HG02943 (cell line): ENCODE measurements at regions not wholly inside any gene's neighbourhood (a gene's known extent, or its start where the extent isn't known, plus 50 kb on each side); places are given as distances from the start of the nearest gene placed in this dataset.
"Not testable (repeated sequence)": the region's sequence is repeated elsewhere in the genome, so short reads cannot be mapped to it uniquely, and the experiment has no call there.

Experiments
- ATAC-seq: cut with Tn5 transposase; IDR thresholded peaks from one replicate; pipeline ENCODE4 v1.9.1; 2021; ENCODE audit warnings: mild to moderate bottlenecking, low read depth, moderate library complexity; ENCODE audit not compliant: unreplicated experiment

DNA sequence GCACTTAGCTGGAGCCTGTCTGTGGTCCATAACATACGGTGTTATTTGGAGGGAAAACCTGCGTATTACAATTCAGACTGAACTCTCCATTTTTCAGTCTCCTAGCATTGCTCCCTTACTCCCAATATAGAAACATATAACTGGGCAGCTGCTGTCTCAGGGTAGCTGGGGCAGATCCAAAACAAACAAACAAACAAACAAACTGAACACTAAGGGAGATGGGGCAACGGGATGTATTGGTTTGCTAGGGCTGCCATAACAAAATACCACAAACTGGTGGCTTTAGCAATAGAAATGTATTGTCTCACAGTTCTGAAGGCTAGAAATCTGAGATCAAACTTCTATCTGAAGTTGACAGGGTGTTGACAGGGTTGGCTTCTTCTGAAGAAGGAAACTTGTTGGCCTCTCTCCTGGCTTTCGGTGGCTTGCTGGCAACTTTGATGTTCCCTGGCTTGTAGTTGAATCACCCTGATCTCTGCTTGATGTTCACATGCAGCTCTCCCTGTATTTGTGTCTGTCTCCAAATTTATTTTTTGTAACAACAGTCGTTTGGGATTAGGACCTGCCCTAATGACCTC is 329.3 kb upstream of the ZNF804A start:
- ATAC-seq, result no peak

DNA sequence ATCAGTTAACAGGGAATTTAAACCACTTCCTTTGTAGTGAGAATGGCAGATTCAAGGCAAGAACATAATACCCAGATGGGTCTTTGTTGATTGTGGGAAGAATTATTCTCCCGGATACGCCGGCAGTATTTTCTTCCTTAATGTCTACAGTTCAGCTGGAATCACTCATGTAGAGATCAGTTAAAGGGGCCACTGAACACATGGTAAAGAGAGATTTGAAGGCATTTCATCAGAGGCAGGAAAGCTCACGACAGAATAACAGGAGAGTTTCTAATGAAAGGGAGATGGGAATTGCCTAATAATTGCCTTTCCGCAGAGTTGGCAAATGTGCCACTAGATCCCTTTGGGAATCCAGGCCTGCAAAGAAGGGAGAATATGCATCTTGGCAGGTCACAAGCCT is 327.7 kb upstream of the ZNF804A start:
- no peak for ATAC-seq

DNA sequence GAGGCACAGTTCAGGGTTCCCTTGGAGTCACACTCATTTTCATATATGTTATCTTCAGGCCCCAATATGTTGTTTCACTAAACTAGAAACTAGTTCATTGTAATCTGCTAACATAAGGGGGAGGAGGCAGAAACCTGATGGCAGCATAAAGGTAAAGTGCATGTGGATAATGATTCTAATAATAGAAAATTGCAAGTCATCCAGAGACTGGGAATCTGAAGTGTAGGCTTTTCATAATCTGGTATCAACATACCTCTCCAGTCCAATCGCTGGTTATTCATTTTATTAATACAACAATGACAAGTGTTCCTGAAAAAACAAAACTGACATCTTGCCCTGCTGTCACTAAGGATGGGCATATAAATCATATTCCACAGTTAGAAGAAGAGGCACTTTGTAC is 326.3 kb upstream of the ZNF804A start:
- no peak for ATAC-seq

DNA sequence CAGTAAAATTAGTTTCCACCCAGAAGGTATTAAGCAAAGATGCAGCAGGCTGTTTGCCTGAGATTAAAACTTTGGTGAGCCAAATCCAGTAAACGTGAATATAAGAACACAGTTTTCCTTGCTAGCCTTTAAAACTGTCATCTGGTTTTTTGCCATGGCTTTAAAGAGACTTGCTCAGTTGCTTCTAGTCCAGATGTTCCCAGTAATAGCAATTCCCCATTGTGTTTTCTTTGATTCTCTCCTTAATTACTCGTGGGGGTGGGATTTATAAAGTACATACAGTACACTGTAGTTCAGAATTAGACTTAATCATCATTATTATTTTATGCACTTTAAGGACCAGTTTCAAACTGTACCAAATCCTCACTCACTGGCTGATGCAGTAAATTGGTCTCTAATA is 303.5 kb upstream of the ZNF804A start:
- no peak for ATAC-seq

DNA sequence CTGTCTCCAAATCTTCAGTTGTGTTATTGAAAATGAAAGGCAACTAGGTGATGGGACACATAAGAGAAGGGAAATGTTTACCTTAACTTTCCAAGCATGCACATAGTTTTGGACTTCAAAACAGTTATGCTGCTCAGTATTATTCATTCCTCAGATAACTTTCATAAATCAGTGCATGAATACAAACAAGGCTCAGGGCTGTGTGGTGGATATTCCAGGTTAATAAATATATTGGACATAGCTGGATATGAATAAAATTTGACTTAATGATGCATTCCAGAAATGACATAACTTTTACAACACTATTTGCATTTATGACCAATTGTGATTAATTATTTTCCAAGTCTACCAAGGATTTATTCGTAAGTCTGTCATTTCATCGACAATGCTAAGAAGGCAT is 301.2 kb upstream of the ZNF804A start:
- no peak for ATAC-seq

GRCh38 chr2:184302506-184302905 is 295.8 kb upstream of the ZNF804A start:
- no peak for ATAC-seq

GRCh38 chr2:184304006-184304405 is 294.3 kb upstream of the ZNF804A start:
- no peak for ATAC-seq

GRCh38 chr2:184305105-184305504 is 293.2 kb upstream of the ZNF804A start:
- ATAC-seq, result no peak

- no peak for ATAC-seq
These were observed 289.6 kb upstream of the ZNF804A start for GRCh38 chr2:184308706-184309105.

DNA sequence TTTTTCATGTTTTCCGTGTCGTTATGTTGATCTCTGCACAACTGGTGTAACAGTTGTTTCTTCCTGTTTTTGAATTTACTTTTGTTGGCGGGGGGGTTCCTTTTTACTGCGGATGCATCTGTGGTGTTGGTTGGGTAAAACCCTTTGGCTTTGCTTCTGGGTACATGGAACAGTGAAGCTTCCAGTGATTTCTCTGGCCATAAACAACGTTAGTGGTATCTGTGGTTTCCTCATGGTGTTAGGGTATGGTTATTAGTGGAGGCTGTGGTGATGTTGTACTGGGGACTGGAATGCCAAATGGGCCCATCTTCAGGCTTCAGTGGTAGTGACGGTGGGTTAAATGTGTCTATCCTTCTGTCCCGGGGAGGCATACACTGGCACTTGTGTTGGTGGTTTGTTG is 285.4 kb upstream of the ZNF804A start:
- no peak for ATAC-seq

GRCh38 chr2:184314829-184315228 is 283.5 kb upstream of the ZNF804A start:
- ATAC-seq, result no peak

DNA sequence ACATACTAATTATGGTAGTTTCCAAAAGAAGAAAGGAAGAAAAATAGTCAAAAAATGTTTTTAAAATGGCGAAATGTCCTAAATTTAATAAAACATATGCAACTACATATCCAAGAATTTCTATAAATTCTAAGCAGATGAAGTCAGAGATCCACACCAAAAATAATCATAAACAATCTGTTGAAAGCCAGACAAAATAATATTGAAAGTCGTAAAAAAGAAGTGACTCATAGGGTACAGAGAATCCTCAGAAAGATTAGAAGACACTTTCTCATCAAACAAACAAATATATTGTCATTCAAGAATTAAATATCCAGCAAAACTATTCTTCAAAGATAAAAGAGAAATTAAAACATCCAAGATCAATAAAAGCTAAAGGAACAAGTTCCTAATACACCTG is 281.4 kb upstream of the ZNF804A start:
- ATAC-seq, result no peak

- no peak for ATAC-seq
These were observed 275.7 kb upstream of the ZNF804A start for GRCh38 chr2:184322615-184323014.

- no peak for ATAC-seq
These were observed 272.3 kb upstream of the ZNF804A start for GRCh38 chr2:184326066-184326465.

DNA sequence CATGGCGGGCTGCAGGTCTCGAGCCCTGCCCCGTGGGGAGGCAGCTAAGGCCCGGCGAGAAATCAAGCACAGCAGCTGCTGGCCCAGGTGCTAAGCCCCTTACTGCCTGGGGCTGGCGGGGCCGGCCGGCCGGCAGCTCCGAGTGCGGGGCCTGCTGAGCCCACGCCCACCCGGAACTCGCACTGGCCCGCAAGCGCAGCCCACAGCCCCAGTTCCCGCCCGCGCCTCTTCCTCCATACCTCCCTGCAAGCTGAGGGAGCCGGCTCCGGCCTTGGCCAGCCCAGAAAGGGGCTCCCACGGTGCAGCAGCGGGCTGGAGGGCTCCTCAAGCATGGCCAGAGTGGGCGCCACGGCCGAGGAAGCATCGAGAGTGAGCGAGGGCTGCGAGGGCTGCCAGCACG is 270.5 kb upstream of the ZNF804A start:
- ATAC-seq, result not testable (repeated sequence)

GRCh38 chr2:184330561-184330960 is 267.8 kb upstream of the ZNF804A start:
- not testable (repeated sequence) for ATAC-seq

DNA sequence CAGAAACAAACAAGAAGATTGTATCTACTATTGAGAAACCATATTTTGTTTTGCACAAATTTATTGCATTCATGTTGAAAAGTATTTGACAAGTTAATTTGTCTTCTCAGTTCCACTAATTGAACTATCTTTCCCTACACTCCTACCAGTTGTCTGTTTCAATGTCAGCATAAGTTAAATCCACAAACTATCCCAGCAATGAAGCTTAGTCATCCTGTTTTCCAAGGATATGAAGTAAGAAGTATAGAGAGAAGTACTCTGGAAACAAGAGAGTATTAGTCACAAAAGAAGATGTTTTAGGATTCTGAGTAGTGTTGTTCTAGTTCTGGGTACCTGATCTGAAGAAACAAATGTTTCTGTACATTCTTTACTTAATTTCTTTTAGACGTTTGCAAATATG is 261.6 kb upstream of the ZNF804A start:
- ATAC-seq, result no peak

- no peak for ATAC-seq
These were observed 259.6 kb upstream of the ZNF804A start for GRCh38 chr2:184338771-184339170.

- no peak for ATAC-seq
These were observed 258.4 kb upstream of the ZNF804A start for GRCh38 chr2:184339966-184340365.

GRCh38 chr2:184346338-184346862 is 251.9 kb upstream of the ZNF804A start:
- ATAC-seq, result no peak

DNA sequence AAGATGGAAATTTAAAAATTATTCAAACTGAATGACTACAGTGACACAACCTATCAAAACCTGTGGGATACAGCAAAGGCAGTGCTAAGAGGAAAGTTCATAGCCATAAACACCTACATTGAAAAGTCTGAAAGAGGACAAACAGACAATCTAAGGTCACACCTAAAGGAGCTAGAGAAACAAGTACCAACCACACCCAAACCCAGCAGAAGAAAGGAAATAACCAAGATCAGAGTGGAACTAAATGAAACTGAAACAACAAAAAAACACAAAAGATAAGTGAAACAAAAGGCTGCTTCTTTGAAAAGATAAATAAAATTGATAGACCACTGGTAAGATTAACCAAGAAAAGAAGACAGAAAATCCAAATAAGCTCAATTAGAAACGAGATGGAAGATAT is 247.2 kb upstream of the ZNF804A start:
- no peak for ATAC-seq

- no peak for ATAC-seq
These were observed 241.3 kb upstream of the ZNF804A start for GRCh38 chr2:184357033-184357432.

GRCh38 chr2:184359379-184359778 is 238.9 kb upstream of the ZNF804A start:
- ATAC-seq, result no peak
